Neural progenitor cell (in vitro differentiated cells): ENCODE measurements at regions not wholly inside any gene's neighbourhood (a gene's known extent, or its start where the extent isn't known, plus 50 kb on each side); places are given as distances from the start of the nearest gene placed in this dataset.

Experiments
- CTCF ChIP-seq: fragments of 200-600 bp; sonication (generic); IDR thresholded peaks from 2 replicates; pipeline ENCODE4 v1.5.1; 2017; ENCODE audit warnings: antibody characterized with exemption, mild to moderate bottlenecking
- EZH2 ChIP-seq: fragments of 200-600 bp; sonication (generic); IDR thresholded peaks from 2 replicates; pipeline ENCODE4 v1.6.1; 2017; ENCODE audit warnings: antibody characterized with exemption, mild to moderate bottlenecking, moderate library complexity
- EZH2phosphoT487 ChIP-seq: fragments of 200-600 bp; sonication (generic); IDR thresholded peaks from 2 replicates; pipeline ENCODE4 v1.6.1; 2017; ENCODE audit warnings: antibody characterized with exemption

GRCh38 chr9:65437724-65438123 lies 152.7 kb upstream of the FOXD4L5 start:
- TF ChIP-seq CTCF, result no peak
- TF ChIP-seq EZH2, result no peak
- TF ChIP-seq EZH2phosphoT487, result no peak
